GM12878 (cell line): ENCODE measurements at regions not wholly inside any gene's neighbourhood (a gene's known extent, or its start where the extent isn't known, plus 50 kb on each side); places are given as distances from the start of the nearest gene placed in this dataset.

ENCODE experiments used
- ATAC-seq: fragments of 200-7000 bp; cut with Tn5 transposase; 3 replicates; pipeline ENCODE4 v1.9.1; 2020; ENCODE audit warnings: mild to moderate bottlenecking, moderate library complexity
- BruUV-seq: library from RNA; stranded (reverse); fragments of 400-500 nt; replicated peaks from 2 replicates; lab custom pipeline; 2021; lab: Mats Ljungman, UMichigan
- CTCF ChIA-PET: fragments of 300-600 bp; sonication (Branson Sonifier 250); formaldehyde crosslinking; extraction: SDS; loops from one replicate; lab custom pipeline; 2021; ENCODE audit warnings: inconsistent platforms; lab: Yijun Ruan, JAX
- POLR2A ChIA-PET: fragments of 350-600 bp; formaldehyde crosslinking; extraction: SDS; loops from one replicate; lab custom pipeline; 2021; ENCODE audit warnings: inconsistent platforms; lab: Charles Lee
- RAD21 ChIA-PET: fragments of 300-600 bp; sonication (Branson Sonifier 250); formaldehyde crosslinking; loops from one replicate; lab custom pipeline; 2023; ENCODE audit warnings: antibody characterized with exemption; ENCODE audit not compliant: unreplicated experiment; lab: Charles Lee
- SMC1A ChIA-PET: fragments of 300-600 bp; sonication (Branson Sonifier 250); formaldehyde crosslinking; loops from one replicate; lab custom pipeline; 2023; ENCODE audit not compliant: unreplicated experiment, uncharacterized antibody; lab: Charles Lee
- DNase-seq: peaks from one replicate; pipeline ENCODE4 v3.0.0-alpha.2; 2011; ENCODE audit warnings: low read depth, low spot score
- FAIRE-seq: peaks from 3 replicates; lab custom pipeline; 2011; peaks lifted over from hg19 to GRCh38; lab: Jason Lieb, UNC
- H2AFZ ChIP-seq: 2 replicates; pipeline ENCODE4 v1.6.0; 2011; ENCODE audit warnings: low read depth, low read length, control low read depth; ENCODE audit not compliant: control insufficient read depth
- H3K27ac ChIP-seq: 2 replicates; pipeline ENCODE4 v1.5.1; 2011; ENCODE audit warnings: control low read depth; ENCODE audit not compliant: control insufficient read depth, insufficient read depth
- H3K27me3 ChIP-seq, 2 experiments: replicated peaks in 1 of 2; 2 replicates each; pipeline versions ENCODE4 v1.6.0 to v1.6.1; 2011; ENCODE audit warnings: low read length in 1 of 2; ENCODE audit not compliant: control insufficient read depth in 2 of 2, insufficient read depth in 2 of 2
- H3K36me3 ChIP-seq, 2 experiments: 2 replicates each; pipeline ENCODE4 v1.5.1; 2011; ENCODE audit warnings: low read length in 1 of 2; ENCODE audit not compliant: control insufficient read depth in 2 of 2, insufficient read depth in 2 of 2
- H3K4me1 ChIP-seq: 2 replicates; pipeline ENCODE4 v1.6.1; 2011; ENCODE audit warnings: mild to moderate bottlenecking, low read length, moderate library complexity, mixed read lengths; ENCODE audit not compliant: control insufficient read depth, insufficient read depth
- H3K4me2 ChIP-seq: 2 replicates; pipeline ENCODE4 v1.6.0; 2011; ENCODE audit warnings: control low read depth; ENCODE audit not compliant: control insufficient read depth, insufficient read depth
- H3K4me3 ChIP-seq: fragments of 200-600 bp; sonication (generic); 2 replicates; pipeline ENCODE4 v1.5.1; 2016
- H3K79me2 ChIP-seq: 2 replicates; pipeline ENCODE4 v1.6.0; 2011; ENCODE audit warnings: low read length; ENCODE audit not compliant: control insufficient read depth, insufficient read depth
- H3K9ac ChIP-seq: 2 replicates; pipeline ENCODE4 v1.8.0; 2011; ENCODE audit warnings: low read length, control low read depth, mixed read lengths; ENCODE audit not compliant: control insufficient read depth, insufficient read depth
- H3K9me3 ChIP-seq: replicated peaks from 3 replicates; pipeline ENCODE4 v1.5.1; 2011; ENCODE audit warnings: mild to moderate bottlenecking, low read length; ENCODE audit not compliant: control insufficient read depth, insufficient read depth
- H4K20me1 ChIP-seq: 2 replicates; pipeline ENCODE4 v1.6.0; 2011; ENCODE audit not compliant: control insufficient read depth, insufficient read depth
- ASH2L ChIP-seq: fragments of 300-600, 200-600 bp; sonication (generic); IDR thresholded peaks from 2 replicates; pipeline ENCODE4 v1.6.1; 2017; ENCODE audit warnings: low read depth, mild to moderate bottlenecking, borderline replicate concordance
- BCL11A ChIP-seq: IDR thresholded peaks from 2 replicates; pipeline ENCODE4 v1.6.1; 2011; ENCODE audit warnings: low read depth, low read length
- CBX3 ChIP-seq: fragments of 200-600 bp; sonication (generic); IDR thresholded peaks from 2 replicates; pipeline ENCODE4 v1.6.1; 2016; ENCODE audit warnings: low read depth, borderline replicate concordance
- GABPA ChIP-seq: IDR thresholded peaks from 2 replicates; pipeline ENCODE4 v1.6.1; 2014; ENCODE audit warnings: antibody characterized with exemption, low read depth, mild to moderate bottlenecking, inconsistent platforms
- HDGF ChIP-seq: fragments of 450-650 bp; IDR thresholded peaks from 2 replicates; pipeline ENCODE4 v1.6.1; 2016; ENCODE audit warnings: antibody characterized with exemption
- KAT2A ChIP-seq: conservative IDR thresholded peaks from 2 replicates; pipeline ENCODE4 v1.6.1; 2011; ENCODE audit warnings: low read depth, low read length; ENCODE audit not compliant: control insufficient read depth
- MYB ChIP-seq: fragments of 150-350 bp; IDR thresholded peaks from 2 replicates; pipeline ENCODE4 v1.6.1; 2014; ENCODE audit warnings: mild to moderate bottlenecking, low read depth, low read length, borderline replicate concordance
- NFYA ChIP-seq: IDR thresholded peaks from 2 replicates; pipeline ENCODE4 v1.6.1; 2011; ENCODE audit warnings: low read depth, mild to moderate bottlenecking, low read length, improper control_type of control experiment, borderline replicate concordance
- POLR2A ChIP-seq: IDR thresholded peaks from 2 replicates; pipeline ENCODE4 v1.6.1; 2011; ENCODE audit warnings: low read depth, mild to moderate bottlenecking, low read length
- POLR2AphosphoS2 ChIP-seq: IDR thresholded peaks from 2 replicates; pipeline ENCODE4 v1.6.1; 2011; ENCODE audit warnings: low read depth, mild to moderate bottlenecking, low read length, improper control_type of control experiment, moderate library complexity
- POLR2AphosphoS5 ChIP-seq: IDR thresholded peaks from 2 replicates; pipeline ENCODE4 v1.6.1; 2011; ENCODE audit warnings: mild to moderate bottlenecking, low read length, inconsistent platforms
- RCOR1 ChIP-seq: conservative IDR thresholded peaks from 2 replicates; pipeline ENCODE4 v1.6.1; 2012; ENCODE audit warnings: low read depth, low read length, improper control_type of control experiment
- WGBS: methylation state at CpG from one replicate; pipeline ENCODE4 v1.1.6; 2016; ENCODE audit warnings: low lambda C conversion rate; ENCODE audit not compliant: insufficient replicate concordance, insufficient coverage; ENCODE audit errors: missing lambda C conversion rate; 5-methylcytosine and 5-hydroxymethylcytosine counted together
- in situ Hi-C: fragments of 300-500 bp; cut with MboI; formaldehyde crosslinking; loops from 9 replicates; pipeline ENCODE4 v1.14.3; 2018; ENCODE audit warnings: mixed read lengths
- intact Hi-C: fragments of 100-400 bp; cut with micrococcal nuclease; formaldehyde crosslinking; loops from one replicate; pipeline ENCODE4 v1.14.2; 2022; ENCODE audit not compliant: unreplicated experiment
- TF ChIP-seq, protein P1 (sequence below): fragments of 450-650 bp; conservative IDR thresholded peaks from 2 replicates; pipeline ENCODE4 v1.6.1; 2017; ENCODE audit warnings: mild to moderate bottlenecking, moderate library complexity

DNA sequence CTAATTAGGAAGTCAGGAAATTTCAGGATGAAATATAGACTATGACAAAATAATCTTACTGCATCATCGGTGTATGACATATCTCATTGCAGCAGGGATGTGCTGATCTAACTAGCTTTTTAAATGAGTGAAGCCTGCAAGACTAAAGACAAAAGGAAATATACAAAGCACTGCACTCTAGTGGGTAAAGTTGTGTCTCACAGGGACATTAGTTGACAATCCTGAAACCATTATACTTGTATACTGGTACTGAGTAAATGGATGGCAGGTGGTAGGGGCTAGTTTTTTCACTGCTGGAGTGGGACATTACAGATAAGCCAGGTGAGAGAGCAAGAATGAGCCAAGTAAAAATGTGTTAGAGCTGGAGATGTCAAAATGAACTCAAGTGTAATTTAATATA, 317.5 kb upstream of the RAB6C start:
- DNase-seq (no peak), ATAC-seq (no peak), FAIRE-seq (no peak)
- Histone ChIP-seq H4K20me1 (no peaks in the 10 kb centered on the region), H3K27ac (no peak overlapping the region), H2AFZ (no peak overlapping the region), H3K4me1 (no peaks in the 10 kb centered on the region), H3K27me3 (no peaks in the 10 kb centered on the region), H3K9ac (no peak overlapping the region), H3K9me3 (no peaks in the 10 kb centered on the region; the same call in 2 of the 3 replicates), H3K79me2 (no peaks in the 10 kb centered on the region), H3K4me3 (no peak overlapping the region), H3K4me2 (no peak overlapping the region), H3K36me3 (no peaks in the 10 kb centered on the region)
- intact Hi-C loops: no loop called here
- in situ Hi-C loops: no loop called here
- 52% methylated on average over 1 of the region's 1 CpG for WGBS
- ChIA-PET SMC1A (no interaction called here), POLR2A (no interaction called here), RAD21 (no interaction called here), CTCF (no interaction called here)
- TF ChIP-seq NFYA: no peak
- TF ChIP-seq MYB: no peak
- no peak for TF ChIP-seq POLR2A
- TF ChIP-seq CBX3: no peak
- TF ChIP-seq ASH2L: no peak
- no peak for TF ChIP-seq RCOR1
- no peak for TF ChIP-seq POLR2AphosphoS5
- no peak for TF ChIP-seq POLR2AphosphoS2
- TF ChIP-seq BCL11A: no peak
- TF ChIP-seq, protein P1, sequence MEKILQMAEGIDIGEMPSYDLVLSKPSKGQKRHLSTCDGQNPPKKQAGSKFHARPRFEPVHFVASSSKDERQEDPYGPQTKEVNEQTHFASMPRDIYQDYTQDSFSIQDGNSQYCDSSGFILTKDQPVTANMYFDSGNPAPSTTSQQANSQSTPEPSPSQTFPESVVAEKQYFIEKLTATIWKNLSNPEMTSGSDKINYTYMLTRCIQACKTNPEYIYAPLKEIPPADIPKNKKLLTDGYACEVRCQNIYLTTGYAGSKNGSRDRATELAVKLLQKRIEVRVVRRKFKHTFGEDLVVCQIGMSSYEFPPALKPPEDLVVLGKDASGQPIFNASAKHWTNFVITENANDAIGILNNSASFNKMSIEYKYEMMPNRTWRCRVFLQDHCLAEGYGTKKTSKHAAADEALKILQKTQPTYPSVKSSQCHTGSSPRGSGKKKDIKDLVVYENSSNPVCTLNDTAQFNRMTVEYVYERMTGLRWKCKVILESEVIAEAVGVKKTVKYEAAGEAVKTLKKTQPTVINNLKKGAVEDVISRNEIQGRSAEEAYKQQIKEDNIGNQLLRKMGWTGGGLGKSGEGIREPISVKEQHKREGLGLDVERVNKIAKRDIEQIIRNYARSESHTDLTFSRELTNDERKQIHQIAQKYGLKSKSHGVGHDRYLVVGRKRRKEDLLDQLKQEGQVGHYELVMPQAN: no peak
- no peak for TF ChIP-seq GABPA
- TF ChIP-seq KAT2A: no peak
- no peak for TF ChIP-seq HDGF
- no TSS peak for BruUV-seq
